Transverse colon (tissue), 3 donors: ENCODE measurements at regions not wholly inside any gene's neighbourhood (a gene's known extent, or its start where the extent isn't known, plus 50 kb on each side); places are given as distances from the start of the nearest gene placed in this dataset.

ENCODE experiments used
- CTCF ChIP-seq, 5 experiments: fragments of 200-600 bp in 3 of 5; fragments of 450-650 bp in 2 of 5; sonication (generic) in 3 of 5; IDR thresholded peaks; 1 replicate in 2 of 5; 2 replicates in 3 of 5; pipeline ENCODE4 v1.5.1; 2016 to 2017; ENCODE audit warnings: antibody characterized with exemption in 5 of 5, inconsistent platforms in 3 of 5, mild to moderate bottlenecking in 2 of 5, moderate library complexity in 1 of 5
- POLR2A ChIP-seq: fragments of 450-650 bp; IDR thresholded peaks from one replicate; pipeline ENCODE4 v1.6.1; 2016; ENCODE audit warnings: antibody characterized with exemption, mild to moderate bottlenecking, moderate library complexity

- TF ChIP-seq CTCF (IDR thresholded peaks at IDR 0.05) (no peak), POLR2A (no peak)
Observed at GRCh38 chr12:58131986-58132755, 190.8 kb downstream of the ATP23 start.
